ENCODE measurements at regions not wholly inside any gene's neighbourhood (a gene's known extent, or its start where the extent isn't known, plus 50 kb on each side); places are given as distances from the start of the nearest gene placed in this dataset.

DNA sequence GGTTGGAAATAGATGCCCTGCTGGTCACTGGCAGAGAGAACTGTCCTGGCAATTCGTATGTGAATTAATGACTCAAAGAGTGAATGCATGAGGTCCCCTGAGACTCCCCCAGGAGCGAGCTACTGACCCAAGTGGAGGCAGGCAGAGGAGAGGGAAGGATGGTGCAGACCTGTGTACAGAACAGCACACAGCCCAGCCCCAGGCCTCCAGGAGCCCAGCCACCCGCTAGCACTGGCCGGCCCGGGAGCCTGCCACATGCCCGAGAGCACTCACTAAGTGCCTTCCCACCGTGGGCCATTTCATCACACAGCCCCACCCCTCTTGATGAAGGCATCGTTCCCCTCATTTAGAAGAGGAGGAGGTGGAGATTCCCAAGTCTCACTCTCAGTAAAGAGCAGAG lies 62.0 kb upstream of the IGSF21 start:
- TF ChIP-seq, protein P1, sequence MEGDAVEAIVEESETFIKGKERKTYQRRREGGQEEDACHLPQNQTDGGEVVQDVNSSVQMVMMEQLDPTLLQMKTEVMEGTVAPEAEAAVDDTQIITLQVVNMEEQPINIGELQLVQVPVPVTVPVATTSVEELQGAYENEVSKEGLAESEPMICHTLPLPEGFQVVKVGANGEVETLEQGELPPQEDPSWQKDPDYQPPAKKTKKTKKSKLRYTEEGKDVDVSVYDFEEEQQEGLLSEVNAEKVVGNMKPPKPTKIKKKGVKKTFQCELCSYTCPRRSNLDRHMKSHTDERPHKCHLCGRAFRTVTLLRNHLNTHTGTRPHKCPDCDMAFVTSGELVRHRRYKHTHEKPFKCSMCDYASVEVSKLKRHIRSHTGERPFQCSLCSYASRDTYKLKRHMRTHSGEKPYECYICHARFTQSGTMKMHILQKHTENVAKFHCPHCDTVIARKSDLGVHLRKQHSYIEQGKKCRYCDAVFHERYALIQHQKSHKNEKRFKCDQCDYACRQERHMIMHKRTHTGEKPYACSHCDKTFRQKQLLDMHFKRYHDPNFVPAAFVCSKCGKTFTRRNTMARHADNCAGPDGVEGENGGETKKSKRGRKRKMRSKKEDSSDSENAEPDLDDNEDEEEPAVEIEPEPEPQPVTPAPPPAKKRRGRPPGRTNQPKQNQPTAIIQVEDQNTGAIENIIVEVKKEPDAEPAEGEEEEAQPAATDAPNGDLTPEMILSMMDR (conservative IDR thresholded peaks at IDR 0.05 in 1 of 2, IDR thresholded peaks at IDR 0.05 in 1 of 2; ENCODE audit: extremely low read depth in 1 of 2, insufficient read depth in 1 of 2, low read depth in 1 of 2, low read length in 2 of 2) = no peak
- no peak for TF ChIP-seq EZH2 (IDR thresholded peaks at IDR 0.05; ENCODE audit: borderline replicate concordance, low read length)
